ENCODE measurements at regions not wholly inside any gene's neighbourhood (a gene's known extent, or its start where the extent isn't known, plus 50 kb on each side); places are given as distances from the start of the nearest gene placed in this dataset.

DNA sequence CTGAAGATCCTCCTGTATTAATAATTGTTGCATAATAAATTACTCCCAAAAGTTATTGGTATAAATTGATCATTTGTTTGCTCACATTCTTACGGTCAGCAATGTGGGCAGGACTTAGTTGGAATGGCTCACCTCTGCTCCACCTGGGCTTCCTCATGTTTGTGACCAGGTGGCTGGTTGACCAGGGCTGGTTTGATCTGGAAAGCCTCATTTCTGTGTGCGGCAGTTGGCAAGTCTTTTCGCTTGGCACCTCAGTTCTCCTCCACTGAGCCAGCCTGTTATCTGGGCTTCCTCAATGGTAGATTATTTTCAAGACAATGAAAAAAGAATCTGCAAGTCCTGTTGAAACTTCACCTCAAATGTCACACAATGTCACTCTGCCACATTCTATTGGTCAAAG, 301.1 kb downstream of the TBL1XR1 start:
- intact Hi-C loops (cut with DNase I; ENCODE audit: low total_unique reads): no loop called here
- H3K4me3 ChIP-seq (ENCODE audit: low read depth, poor library complexity, severe bottlenecking): no peak overlapping the region
- DNase-seq (ENCODE audit: low spot score in 2 of 2): no peak
- TF ChIP-seq POLR2A (IDR thresholded peaks at IDR 0.05): no peak
- TF ChIP-seq, protein P1, sequence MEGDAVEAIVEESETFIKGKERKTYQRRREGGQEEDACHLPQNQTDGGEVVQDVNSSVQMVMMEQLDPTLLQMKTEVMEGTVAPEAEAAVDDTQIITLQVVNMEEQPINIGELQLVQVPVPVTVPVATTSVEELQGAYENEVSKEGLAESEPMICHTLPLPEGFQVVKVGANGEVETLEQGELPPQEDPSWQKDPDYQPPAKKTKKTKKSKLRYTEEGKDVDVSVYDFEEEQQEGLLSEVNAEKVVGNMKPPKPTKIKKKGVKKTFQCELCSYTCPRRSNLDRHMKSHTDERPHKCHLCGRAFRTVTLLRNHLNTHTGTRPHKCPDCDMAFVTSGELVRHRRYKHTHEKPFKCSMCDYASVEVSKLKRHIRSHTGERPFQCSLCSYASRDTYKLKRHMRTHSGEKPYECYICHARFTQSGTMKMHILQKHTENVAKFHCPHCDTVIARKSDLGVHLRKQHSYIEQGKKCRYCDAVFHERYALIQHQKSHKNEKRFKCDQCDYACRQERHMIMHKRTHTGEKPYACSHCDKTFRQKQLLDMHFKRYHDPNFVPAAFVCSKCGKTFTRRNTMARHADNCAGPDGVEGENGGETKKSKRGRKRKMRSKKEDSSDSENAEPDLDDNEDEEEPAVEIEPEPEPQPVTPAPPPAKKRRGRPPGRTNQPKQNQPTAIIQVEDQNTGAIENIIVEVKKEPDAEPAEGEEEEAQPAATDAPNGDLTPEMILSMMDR (IDR thresholded peaks at IDR 0.05): no peak
- WGBS, 2 donors: 84 to 91% methylated on average over 3 of the region's 3 CpGs

DNA sequence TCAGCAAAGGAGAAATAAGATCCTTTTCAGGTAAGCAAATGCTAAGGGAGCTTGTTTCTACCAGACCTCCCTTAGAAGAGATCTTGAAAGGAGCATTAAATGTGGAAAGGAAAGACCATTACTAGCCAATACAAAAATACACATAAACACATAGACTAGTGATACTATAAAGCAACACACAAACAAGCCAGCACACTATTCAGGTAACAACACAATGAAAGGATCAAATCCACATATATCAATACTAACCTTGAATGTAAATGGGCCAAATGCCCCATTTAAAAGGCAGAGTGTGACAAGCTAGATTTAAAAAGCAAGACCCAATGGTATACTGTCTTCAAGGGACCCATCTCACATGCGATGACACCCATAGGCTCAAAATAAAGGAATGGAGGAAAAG, 317.6 kb downstream of the TBL1XR1 start:
- DNase-seq (ENCODE audit: low spot score in 2 of 2): no peak
- TF ChIP-seq, protein P1 (IDR thresholded peaks at IDR 0.05): no peak
- no peak for TF ChIP-seq POLR2A (IDR thresholded peaks at IDR 0.05)
- 93 to 100% methylated on average over 1 of the region's 1 CpG for WGBS, 2 donors
- no peak overlapping the region for H3K4me3 ChIP-seq (ENCODE audit: low read depth, poor library complexity, severe bottlenecking)
- intact Hi-C loops (cut with DNase I; ENCODE audit: low total_unique reads): no loop called here

DNA sequence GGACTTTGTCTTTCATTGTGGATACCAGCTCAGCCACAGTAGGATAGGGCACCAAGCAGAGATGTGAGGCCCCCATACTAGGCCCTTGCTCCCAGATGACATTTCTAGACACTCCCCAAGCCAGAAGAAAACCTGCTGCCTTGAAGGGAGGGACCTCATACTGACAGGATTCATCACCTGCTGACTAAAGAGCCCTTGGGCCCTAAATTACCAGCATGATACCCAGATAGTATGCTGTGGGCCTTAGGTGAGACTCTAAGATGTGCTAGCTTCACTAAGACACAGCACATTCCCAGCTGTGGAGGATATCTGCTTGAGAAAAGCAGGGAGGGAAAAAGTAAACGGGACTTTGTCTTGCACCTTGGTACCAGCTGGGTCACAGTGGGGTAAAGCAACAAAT, 324.0 kb downstream of the TBL1XR1 start:
- no peak overlapping the region for H3K4me3 ChIP-seq (ENCODE audit: low read depth, poor library complexity, severe bottlenecking)
- TF ChIP-seq, protein P1 (IDR thresholded peaks at IDR 0.05): no peak
- WGBS, 2 donors: 83 to 94% methylated on average over 1 of the region's 1 CpG
- intact Hi-C loops (cut with DNase I; ENCODE audit: low total_unique reads): no loop called here
- DNase-seq (ENCODE audit: low spot score in 2 of 2): no peak

DNA sequence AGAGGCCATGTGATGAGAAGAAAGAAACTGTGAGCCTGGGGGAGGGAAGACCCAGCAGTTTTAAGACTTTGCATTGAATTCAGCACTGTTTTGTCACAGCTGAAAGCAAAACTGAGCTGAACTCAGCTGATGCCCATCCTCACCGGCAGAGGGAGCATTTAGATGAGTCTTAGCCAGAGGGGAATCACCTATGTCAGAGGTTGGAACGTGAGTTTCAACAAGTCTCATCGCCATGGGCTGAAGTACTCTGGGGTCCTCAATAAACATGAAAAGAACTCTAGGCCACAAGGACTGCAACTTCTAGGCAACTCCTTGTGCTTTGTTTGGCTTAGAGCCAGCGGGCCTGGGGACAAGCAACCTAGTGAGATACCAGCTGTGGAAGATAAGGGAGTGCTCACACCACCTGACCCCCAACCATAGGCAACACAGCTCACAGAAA, 324.5 kb downstream of the TBL1XR1 start:
- WGBS, 2 donors: 26% methylated on average over 4 of the region's 4 CpGs
- intact Hi-C loops (cut with DNase I; ENCODE audit: low total_unique reads): no loop called here
- DNase-seq (ENCODE audit: low spot score in 2 of 2): peak in 1 of 2 donors; percentile 24
- TF ChIP-seq, protein P1 (IDR thresholded peaks at IDR 0.05): no peak
- no peak for TF ChIP-seq POLR2A (IDR thresholded peaks at IDR 0.05)
- H3K4me3 ChIP-seq (ENCODE audit: low read depth, poor library complexity, severe bottlenecking): no peak overlapping the region

DNA sequence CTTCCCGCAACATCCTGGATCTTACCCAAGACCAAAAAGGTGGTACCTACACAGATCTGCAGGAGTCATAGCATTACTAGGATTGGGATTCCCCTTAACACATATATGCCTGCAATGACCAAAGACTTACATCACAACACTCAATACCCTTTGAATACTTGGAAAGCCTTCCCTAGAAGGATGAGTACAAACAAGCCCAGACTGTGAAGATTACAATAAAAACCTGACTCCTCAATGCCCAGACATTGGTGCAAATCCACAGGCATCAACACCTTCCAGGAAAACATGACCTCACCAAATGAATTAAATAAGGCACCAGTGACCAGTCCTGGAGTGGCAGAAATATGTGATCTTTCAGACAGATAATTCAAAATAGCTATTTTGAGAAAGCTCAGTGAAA, 326.8 kb downstream of the TBL1XR1 start:
- intact Hi-C loops (cut with DNase I; ENCODE audit: low total_unique reads): no loop called here
- DNase-seq (ENCODE audit: low spot score in 2 of 2): no peak
- no peak for TF ChIP-seq POLR2A (IDR thresholded peaks at IDR 0.05)
- TF ChIP-seq, protein P1 (IDR thresholded peaks at IDR 0.05): no peak
- 96% methylated on average over 1 of the region's 1 CpG for WGBS, 2 donors
- H3K4me3 ChIP-seq (ENCODE audit: low read depth, poor library complexity, severe bottlenecking): no peak overlapping the region

All from lower leg skin (tissue), 4 donors.